A549 (cell line): ENCODE measurements at regions not wholly inside any gene's neighbourhood (a gene's known extent, or its start where the extent isn't known, plus 50 kb on each side); places are given as distances from the start of the nearest gene placed in this dataset.

Experiments used
- ATAC-seq, 2 experiments: fragments of 200-7000 bp in 1 of 2; fragments of >200 bp in 1 of 2; cut with Nextera tagmentation in 1 of 2; cut with Tn5 transposase in 1 of 2; 3 replicates each; pipeline versions ENCODE4 v1.8.0 to v1.9.1; 2018 to 2020; ENCODE audit warnings: mild to moderate bottlenecking in 1 of 2, moderate library complexity in 1 of 2
- CTCF ChIA-PET: fragments of 300-600 bp; sonication (Branson Sonifier 250); formaldehyde crosslinking; extraction: SDS; loops from one replicate; lab custom pipeline; 2021; ENCODE audit warnings: antibody characterized with exemption, inconsistent platforms; lab: Yijun Ruan, JAX
- POLR2A ChIA-PET: fragments of 350-600 bp; formaldehyde crosslinking; extraction: SDS; loops from one replicate; lab custom pipeline; 2021; ENCODE audit warnings: antibody characterized with exemption, inconsistent platforms; lab: Yijun Ruan, JAX
- DNase-seq, 2 experiments: peaks; one replicate each; pipeline versions ENCODE4 v3.0.0 to v3.0.0-alpha.2; 2011 to 2016; ENCODE audit warnings: low read depth in 1 of 2, low spot score in 1 of 2
- FAIRE-seq: peaks from 2 replicates; lab custom pipeline; 2011; peaks lifted over from hg19 to GRCh38; lab: Jason Lieb, UNC
- H3K27ac ChIP-seq, 2 experiments: fragments of >200 bp; sonication (Bioruptor Twin); formaldehyde crosslinking; 3 replicates each; pipeline ENCODE4 v1.5.1; 2016 to 2017
- H3K4me1 ChIP-seq: fragments of >200 bp; sonication (Bioruptor Twin); formaldehyde crosslinking; 3 replicates; pipeline ENCODE4 v1.6.1; 2016
- H3K4me2 ChIP-seq: fragments of >200 bp; sonication (Bioruptor Twin); formaldehyde crosslinking; 3 replicates; pipeline ENCODE4 v1.6.1; 2016
- H3K4me3 ChIP-seq: fragments of >200 bp; sonication (Bioruptor Twin); formaldehyde crosslinking; 3 replicates; pipeline ENCODE4 v1.5.1; 2016
- H3K9me3 ChIP-seq: fragments of >200 bp; sonication (Bioruptor Twin); formaldehyde crosslinking; 3 replicates; pipeline ENCODE4 v1.6.1; 2016
- CBX2 ChIP-seq: fragments of 200-600 bp; sonication (generic); IDR thresholded peaks from 2 replicates; pipeline ENCODE4 v1.6.1; 2016; ENCODE audit warnings: low read depth, mild to moderate bottlenecking, borderline replicate concordance
- CEBPB ChIP-seq, 2 experiments: fragments of >200 bp in 1 of 2; sonication (Bioruptor Twin) in 1 of 2; formaldehyde crosslinking in 1 of 2; IDR thresholded peaks; 2 replicates each; pipeline ENCODE4 v1.6.1; 2012 to 2016
- CHD2 ChIP-seq: fragments of 150-350 bp; IDR thresholded peaks from 2 replicates; pipeline ENCODE4 v1.6.1; 2014; ENCODE audit warnings: low read length; ENCODE audit not compliant: partially characterized antibody
- CHD4 ChIP-seq: fragments of 200-600 bp; sonication (generic); IDR thresholded peaks from 2 replicates; pipeline ENCODE4 v1.6.1; 2016; ENCODE audit warnings: antibody characterized with exemption, mild to moderate bottlenecking, borderline replicate concordance
- EHF ChIP-seq: fragments of 250-450 bp; sonication (Bioruptor Pico); IDR thresholded peaks from 2 replicates; pipeline ENCODE4 v1.5.0; 2020; ENCODE audit warnings: mild to moderate bottlenecking
- EHMT2 ChIP-seq: fragments of 200-600 bp; sonication (generic); IDR thresholded peaks from 2 replicates; pipeline ENCODE4 v1.6.1; 2016; ENCODE audit warnings: antibody characterized with exemption, low read depth, mild to moderate bottlenecking, moderate library complexity
- EP300 ChIP-seq, 2 experiments: fragments of >200 bp; sonication (Bioruptor Twin); formaldehyde crosslinking; IDR thresholded peaks; 2 replicates in 1 of 2; 3 replicates in 1 of 2; pipeline ENCODE4 v1.6.1; 2016 to 2017
- FOSL2 ChIP-seq, 2 experiments: fragments of 450-650 bp in 1 of 2; fragments of >200 bp in 1 of 2; sonication (Bioruptor Twin) in 1 of 2; formaldehyde crosslinking; IDR thresholded peaks; 2 replicates each; pipeline versions ENCODE4 v1.5.0 to v1.6.1; 2016 to 2020; ENCODE audit warnings: mild to moderate bottlenecking in 1 of 2, moderate library complexity in 1 of 2
- GATA3 ChIP-seq: IDR thresholded peaks from 2 replicates; pipeline ENCODE4 v1.6.1; 2012; ENCODE audit warnings: borderline replicate concordance
- HDAC2 ChIP-seq: fragments of 200-600 bp; sonication (generic); IDR thresholded peaks from 2 replicates; pipeline ENCODE4 v1.6.1; 2016
- HEYL ChIP-seq: fragments of 250-450 bp; sonication (Bioruptor Pico); IDR thresholded peaks from 2 replicates; pipeline ENCODE4 v1.8.0; 2021; ENCODE audit warnings: mild to moderate bottlenecking, moderate library complexity
- HOXB13 ChIP-seq: fragments of 250-450 bp; sonication (Bioruptor Pico); IDR thresholded peaks from 2 replicates; pipeline ENCODE4 v1.5.0; 2020; ENCODE audit warnings: low read depth, mild to moderate bottlenecking, moderate library complexity
- HOXB5 ChIP-seq: fragments of 250-450 bp; sonication (Bioruptor Pico); IDR thresholded peaks from 2 replicates; pipeline ENCODE4 v1.5.0; 2020; ENCODE audit warnings: mild to moderate bottlenecking, moderate library complexity
- JUNB ChIP-seq: fragments of >200 bp; sonication (Bioruptor Twin); formaldehyde crosslinking; IDR thresholded peaks from 2 replicates; pipeline ENCODE4 v1.6.1; 2016
- KDM1A ChIP-seq: fragments of 200-600 bp; sonication (generic); IDR thresholded peaks from 2 replicates; pipeline ENCODE4 v1.6.1; 2016; ENCODE audit warnings: low read depth, mild to moderate bottlenecking
- MAFK ChIP-seq: fragments of 450-650 bp; IDR thresholded peaks from 2 replicates; pipeline ENCODE4 v1.6.1; 2014; ENCODE audit not compliant: partially characterized antibody
- MAZ ChIP-seq: fragments of 150-350 bp; IDR thresholded peaks from 2 replicates; pipeline ENCODE4 v1.6.1; 2014; ENCODE audit warnings: antibody characterized with exemption, low read depth, low read length, borderline replicate concordance
- NPAS2 ChIP-seq: fragments of 250-450 bp; sonication (Bioruptor Pico); IDR thresholded peaks from 2 replicates; pipeline ENCODE4 v1.8.0; 2022; ENCODE audit warnings: mild to moderate bottlenecking, moderate library complexity, borderline replicate concordance
- POLR2AphosphoS2 ChIP-seq: conservative IDR thresholded peaks from 2 replicates; pipeline ENCODE4 v1.6.1; 2012; ENCODE audit warnings: low read length, improper control_type of control experiment, inconsistent platforms
- RARB ChIP-seq: fragments of 250-450 bp; sonication (Bioruptor Pico); IDR thresholded peaks from 2 replicates; pipeline ENCODE4 v1.8.0; 2021; ENCODE audit warnings: mild to moderate bottlenecking, moderate library complexity
- REST ChIP-seq: fragments of 200-600 bp; sonication (generic); IDR thresholded peaks from 2 replicates; pipeline ENCODE4 v1.6.1; 2016; ENCODE audit warnings: antibody characterized with exemption, mild to moderate bottlenecking, moderate library complexity
- RFX5 ChIP-seq: fragments of 450-650 bp; IDR thresholded peaks from 2 replicates; pipeline ENCODE4 v1.7.1; 2014; ENCODE audit warnings: antibody characterized with exemption, mild to moderate bottlenecking, moderate library complexity
- SREBF2 ChIP-seq: fragments of 450-650 bp; IDR thresholded peaks from 2 replicates; pipeline ENCODE4 v1.6.1; 2014; ENCODE audit warnings: mild to moderate bottlenecking, moderate library complexity
- TFCP2L1 ChIP-seq: fragments of 250-450 bp; sonication (Bioruptor Pico); IDR thresholded peaks from 2 replicates; pipeline ENCODE4 v1.5.0; 2021; ENCODE audit warnings: mild to moderate bottlenecking
- TP53 ChIP-seq: fragments of 250-450 bp; sonication (Bioruptor Pico); IDR thresholded peaks from 2 replicates; pipeline ENCODE4 v1.5.0; 2021; ENCODE audit warnings: mild to moderate bottlenecking, moderate library complexity
- USF2 ChIP-seq: fragments of 450-650 bp; IDR thresholded peaks from 2 replicates; pipeline ENCODE4 v1.6.1; 2014; ENCODE audit warnings: antibody characterized with exemption
- ZFP36 ChIP-seq: fragments of 450-650 bp; IDR thresholded peaks from 2 replicates; pipeline ENCODE4 v1.6.1; 2014; ENCODE audit warnings: borderline replicate concordance; ENCODE audit not compliant: partially characterized antibody
- ZNF302 ChIP-seq: fragments of 250-450 bp; sonication (Bioruptor Pico); IDR thresholded peaks from 2 replicates; pipeline ENCODE4 v1.9.0; 2021; ENCODE audit warnings: inconsistent platforms, mild to moderate bottlenecking, moderate library complexity
- WGBS: methylation state at CpG from one replicate; pipeline ENCODE4 v1.1.6; 2017; ENCODE audit errors: missing lambda C conversion rate; 5-methylcytosine and 5-hydroxymethylcytosine counted together
- TF ChIP-seq, protein P1 (sequence below): IDR thresholded peaks from 2 replicates; pipeline ENCODE4 v1.6.1; 2012; ENCODE audit warnings: low read depth, borderline replicate concordance
- TF ChIP-seq, protein P2 (sequence below): IDR thresholded peaks from 2 replicates; pipeline ENCODE4 v1.6.1; 2012

DNA sequence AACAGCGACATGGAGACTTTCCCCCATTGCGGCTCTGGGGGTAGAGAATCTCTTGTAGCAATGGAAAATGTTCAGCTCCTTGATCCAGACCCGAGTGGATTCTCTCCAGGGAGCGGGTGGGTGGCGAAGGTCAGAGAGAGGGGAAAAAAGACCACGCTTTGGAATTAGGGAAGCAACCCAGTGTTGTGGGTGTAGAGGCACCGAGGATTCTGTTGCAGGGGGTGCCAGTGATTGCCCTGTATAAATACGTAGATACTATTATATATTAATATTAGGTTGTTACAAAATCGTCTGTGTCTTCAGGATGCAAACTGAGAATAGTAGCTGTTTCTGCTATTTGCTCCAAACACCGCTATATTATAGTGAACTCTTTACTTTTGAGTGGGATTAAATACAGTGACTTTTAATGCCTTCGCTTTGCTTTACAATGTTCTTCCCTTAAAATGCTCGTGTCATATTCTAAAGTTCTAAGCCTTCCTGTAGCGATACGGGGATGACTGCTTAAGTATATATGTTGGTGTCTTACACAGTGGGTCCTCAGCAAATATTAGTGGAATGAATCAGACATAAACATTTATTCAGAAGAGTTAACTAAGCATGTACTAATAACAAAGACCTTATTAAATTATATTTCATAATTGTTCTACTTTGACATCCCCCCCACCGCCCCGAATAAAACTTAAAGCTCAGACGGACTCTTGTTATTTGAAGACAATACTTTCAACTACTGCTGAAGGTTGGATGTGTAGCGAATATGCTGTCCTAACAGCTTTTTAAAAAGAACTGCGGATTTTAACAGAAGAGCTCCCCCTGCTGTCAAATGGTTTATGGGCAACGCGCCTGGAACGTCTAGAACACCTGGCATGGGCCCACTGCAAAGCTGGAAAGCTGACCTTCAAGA is 136.4 kb upstream of the KRAS start (continued):
- TF ChIP-seq, protein P1, sequence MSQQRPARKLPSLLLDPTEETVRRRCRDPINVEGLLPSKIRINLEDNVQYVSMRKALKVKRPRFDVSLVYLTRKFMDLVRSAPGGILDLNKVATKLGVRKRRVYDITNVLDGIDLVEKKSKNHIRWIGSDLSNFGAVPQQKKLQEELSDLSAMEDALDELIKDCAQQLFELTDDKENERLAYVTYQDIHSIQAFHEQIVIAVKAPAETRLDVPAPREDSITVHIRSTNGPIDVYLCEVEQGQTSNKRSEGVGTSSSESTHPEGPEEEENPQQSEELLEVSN, result no peak
- peak; percentile 44; the same call in 1 of the 2 replicates for TF ChIP-seq HDAC2
- no peak for TF ChIP-seq MAZ
- TF ChIP-seq POLR2AphosphoS2, result no peak
- no peak for TF ChIP-seq EP300 (IDR thresholded peaks at IDR 0.05)
- TF ChIP-seq CEBPB (IDR thresholded peaks at IDR 0.05), result no peak
- TF ChIP-seq RARB (CRISPR knock-in tag), result peak; percentile 31; the same call in 1 of the 2 replicates
- TF ChIP-seq KDM1A, result no peak
- TF ChIP-seq GATA3, result no peak
- TF ChIP-seq FOSL2 (IDR thresholded peaks at IDR 0.05), result no peak
- TF ChIP-seq FOSL2 (CRISPR knock-in tag; IDR thresholded peaks at IDR 0.05), result peak; percentile 53; the same call in 1 of the 2 replicates
- no peak for TF ChIP-seq JUNB
- no peak for TF ChIP-seq ZFP36
- no peak for TF ChIP-seq HEYL (CRISPR knock-in tag)
- no peak for TF ChIP-seq USF2
- peak; percentile 66 for TF ChIP-seq TFCP2L1 (CRISPR knock-in tag)
- TF ChIP-seq EHMT2, result no peak
- TF ChIP-seq, protein P2, sequence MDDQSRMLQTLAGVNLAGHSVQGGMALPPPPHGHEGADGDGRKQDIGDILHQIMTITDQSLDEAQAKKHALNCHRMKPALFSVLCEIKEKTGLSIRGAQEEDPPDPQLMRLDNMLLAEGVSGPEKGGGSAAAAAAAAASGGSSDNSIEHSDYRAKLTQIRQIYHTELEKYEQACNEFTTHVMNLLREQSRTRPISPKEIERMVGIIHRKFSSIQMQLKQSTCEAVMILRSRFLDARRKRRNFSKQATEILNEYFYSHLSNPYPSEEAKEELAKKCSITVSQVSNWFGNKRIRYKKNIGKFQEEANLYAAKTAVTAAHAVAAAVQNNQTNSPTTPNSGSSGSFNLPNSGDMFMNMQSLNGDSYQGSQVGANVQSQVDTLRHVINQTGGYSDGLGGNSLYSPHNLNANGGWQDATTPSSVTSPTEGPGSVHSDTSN, result no peak
- TF ChIP-seq CHD2, result no peak
- TF ChIP-seq RFX5, result no peak
- TF ChIP-seq REST, result no peak
- TF ChIP-seq CBX2, result no peak
- no peak for TF ChIP-seq NPAS2

GRCh38 chr12:25384893-25385248 is 134.1 kb upstream of the KRAS start:
- CTCF ChIA-PET, result interaction anchor here (0.6 to 1.4 kb wide), 3 partner anchors 74 to 394 kb away, joined by 3 read pairs; no protein-coding TSS in a partner anchor
- FAIRE-seq, result no peak
- peak overlapping the region; percentile 84 for H3K4me3 ChIP-seq
- ATAC-seq, result no peak
- WGBS, result 78% methylated on average over 14 of the region's 14 CpGs
- no peaks in the 10 kb centered on the region for H3K9me3 ChIP-seq
- H3K27ac ChIP-seq, result peak overlapping the region; percentile 98 to 99
- no peak for DNase-seq
- H3K4me1 ChIP-seq, result peaks cover 14% of the 10 kb centered on the region; the same call in 2 of the 3 replicates
- POLR2A ChIA-PET, result interaction anchor here (0.7 kb wide), 1 partner anchor 159 kb away, joined by 4 read pairs; no protein-coding TSS in a partner anchor
- peak overlapping the region; percentile 97 for H3K4me2 ChIP-seq
- no peak for TF ChIP-seq JUNB
- no peak for TF ChIP-seq CHD4
- TF ChIP-seq HOXB5 (CRISPR knock-in tag), result 0 out of 2 replicates have a peak, but pooled peaks have one; percentile 41
- no peak for TF ChIP-seq CEBPB (IDR thresholded peaks at IDR 0.05)
- TF ChIP-seq CHD2, result no peak
- TF ChIP-seq SREBF2, result no peak
- TF ChIP-seq ZNF302 (CRISPR knock-in tag), result no peak
- TF ChIP-seq TFCP2L1 (CRISPR knock-in tag), result peak; percentile 37; the same call in 1 of the 2 replicates
- no peak for TF ChIP-seq HEYL (CRISPR knock-in tag)
- TF ChIP-seq USF2, result no peak
- TF ChIP-seq MAFK, result no peak
- TF ChIP-seq TP53 (CRISPR knock-in tag), result peak; percentile 60
- TF ChIP-seq EHF (CRISPR knock-in tag), result peak; percentile 15; the same call in 1 of the 2 replicates
- TF ChIP-seq EHMT2, result no peak
- no peak for TF ChIP-seq HOXB13
